ENCODE measurements at regions not wholly inside any gene's neighbourhood (a gene's known extent, or its start where the extent isn't known, plus 50 kb on each side); places are given as distances from the start of the nearest gene placed in this dataset.

- no peak for TF ChIP-seq SMC3 (IDR thresholded peaks at IDR 0.05)
- no peak for TF ChIP-seq HOXB5 (CRISPR knock-in tag; IDR thresholded peaks at IDR 0.05)
- no peak for TF ChIP-seq CEBPB (IDR thresholded peaks at IDR 0.05)
- TF ChIP-seq CTCF (IDR thresholded peaks at IDR 0.05), result no peak
- no peak for TF ChIP-seq MAX (IDR thresholded peaks at IDR 0.05)
Observed at GRCh38 chr21:9738527-9738926, 782.9 kb upstream of the TPTE start.
